GM12891 (cell line): ENCODE measurements at regions not wholly inside any gene's neighbourhood (a gene's known extent, or its start where the extent isn't known, plus 50 kb on each side); places are given as distances from the start of the nearest gene placed in this dataset.

Source experiments
- POLR2A ChIP-seq: IDR thresholded peaks from 2 replicates; pipeline ENCODE4 v1.6.1; 2011; ENCODE audit warnings: low read depth, low read length, control low read depth
- POLR2AphosphoS5 ChIP-seq: IDR thresholded peaks from 2 replicates; pipeline ENCODE4 v1.6.1; 2011; ENCODE audit warnings: low read depth, low read length, control low read depth
- TAF1 ChIP-seq: IDR thresholded peaks from 2 replicates; pipeline ENCODE4 v1.6.1; 2011; ENCODE audit warnings: low read depth, low read length, control low read depth

GRCh38 chr17:72305472-72305871 is 184.7 kb downstream of the SOX9 start:
- TF ChIP-seq TAF1 (no peak), POLR2AphosphoS5 (no peak), POLR2A (no peak)
